ENCODE measurements at regions not wholly inside any gene's neighbourhood (a gene's known extent, or its start where the extent isn't known, plus 50 kb on each side); places are given as distances from the start of the nearest gene placed in this dataset.

DNA sequence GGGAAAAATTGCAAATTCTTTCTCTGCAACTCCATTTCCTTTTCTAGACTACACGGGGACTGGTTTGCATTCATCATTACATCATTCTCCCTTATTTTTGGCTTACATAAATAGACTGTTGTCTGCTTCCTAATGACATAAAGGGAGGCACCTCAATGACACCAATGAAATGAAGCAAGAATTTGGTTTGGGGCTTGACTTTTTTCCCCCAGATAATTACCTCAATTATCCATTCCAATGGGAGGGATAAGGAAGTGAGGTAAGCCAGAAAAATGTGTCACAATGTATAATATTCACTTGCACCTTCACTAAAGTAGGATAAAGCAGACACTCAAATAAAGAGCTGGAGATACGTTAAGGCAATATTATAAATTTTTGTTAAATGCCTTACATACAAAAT is 240.6 kb upstream of the GRIP1 start:
- no peak for DNase-seq

DNA sequence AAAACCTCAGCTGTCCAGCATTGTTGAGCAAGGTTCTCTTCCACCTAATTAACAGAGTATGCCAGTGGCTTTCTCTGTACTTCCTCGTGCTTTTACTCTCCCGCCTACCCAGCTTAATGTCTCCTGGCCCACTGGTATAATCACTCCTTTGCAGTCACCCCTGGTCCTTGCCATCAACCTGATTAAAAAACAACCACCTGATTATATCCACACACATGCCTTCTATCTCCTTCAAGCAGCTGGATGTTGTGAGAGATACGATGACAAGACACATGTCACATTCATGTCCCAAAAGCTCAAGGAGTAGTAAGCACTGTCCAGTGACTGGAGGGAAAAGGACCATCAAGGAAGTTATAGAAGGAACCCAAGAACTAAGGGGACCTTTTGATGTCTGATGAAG is 241.3 kb upstream of the GRIP1 start:
- DNase-seq, result no peak

DNA sequence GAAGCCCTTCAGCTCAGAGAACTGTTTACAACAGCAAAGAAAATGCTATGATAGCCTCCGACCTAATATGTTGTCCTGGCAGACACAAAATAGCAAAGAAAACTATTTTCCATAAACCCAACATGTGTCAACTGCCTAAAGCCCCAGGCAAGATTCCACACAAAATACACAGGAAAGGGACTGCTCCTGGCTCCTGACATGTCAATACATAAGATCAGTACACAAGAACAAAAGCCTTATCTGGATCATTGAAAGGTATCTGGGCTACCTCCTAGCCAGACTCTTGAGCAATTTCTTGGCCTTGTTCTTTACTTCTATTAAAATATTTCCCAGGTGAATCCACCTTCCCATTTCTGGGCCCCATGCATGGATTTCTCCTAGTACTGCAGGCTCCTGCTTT is 242.3 kb upstream of the GRIP1 start:
- DNase-seq, result no peak

DNA sequence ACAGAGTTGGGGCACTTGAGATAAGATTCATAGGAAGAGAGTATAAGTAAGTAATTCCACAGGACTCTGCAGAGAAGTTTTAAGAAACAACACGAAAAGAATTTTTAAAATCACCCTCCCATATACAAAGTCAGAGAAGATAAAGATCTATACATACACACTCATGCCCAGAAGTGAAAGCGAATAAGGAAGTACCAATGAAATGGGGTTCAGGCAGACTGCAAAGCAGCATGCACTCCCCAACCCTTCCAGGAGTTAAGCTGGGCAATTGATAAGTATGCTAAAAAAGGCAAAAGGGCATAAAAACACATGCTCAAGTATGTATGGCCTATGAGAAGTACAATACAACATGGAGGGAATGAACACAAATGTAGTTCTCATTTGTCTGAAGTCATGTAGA is 246.2 kb upstream of the GRIP1 start:
- no peak for DNase-seq

DNA sequence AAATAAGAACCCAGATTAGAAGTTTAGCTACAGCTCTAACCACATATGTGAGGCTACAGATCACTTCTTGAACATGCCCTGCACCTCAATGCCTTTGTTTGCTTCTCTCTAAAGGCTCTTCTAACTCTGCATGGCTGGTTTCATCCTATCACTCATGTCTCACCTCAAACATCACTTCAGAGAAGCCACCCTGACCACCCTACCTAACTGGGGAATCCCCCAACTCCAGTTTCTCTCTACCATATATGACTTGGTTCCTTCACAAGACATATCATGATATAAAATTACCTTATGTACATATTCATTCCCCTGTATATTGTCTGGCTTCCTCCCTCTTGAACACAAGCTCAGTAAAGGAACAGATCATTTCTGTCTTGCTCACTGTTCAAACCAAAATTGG is 250.2 kb upstream of the GRIP1 start:
- DNase-seq, result no peak

DNA sequence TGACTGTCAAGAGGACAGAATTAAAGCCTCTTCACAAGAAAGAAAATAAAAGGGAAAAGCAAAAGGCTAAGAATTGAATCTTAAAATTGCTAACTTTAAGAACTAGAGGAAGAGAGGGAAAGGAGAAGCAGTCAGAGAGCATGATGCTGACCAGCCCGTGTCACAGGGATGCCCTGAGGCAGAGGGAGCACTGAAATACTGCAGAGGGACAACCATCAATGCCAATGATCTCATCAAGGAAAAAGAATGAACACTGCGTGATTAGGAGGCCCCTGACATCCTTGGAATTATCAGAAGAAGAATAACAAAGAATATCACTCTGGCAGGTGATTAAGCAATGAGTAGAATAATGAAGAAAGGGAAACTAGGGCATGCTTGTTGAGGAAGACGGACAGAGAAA is 252.2 kb upstream of the GRIP1 start:
- DNase-seq, result no peak

DNA sequence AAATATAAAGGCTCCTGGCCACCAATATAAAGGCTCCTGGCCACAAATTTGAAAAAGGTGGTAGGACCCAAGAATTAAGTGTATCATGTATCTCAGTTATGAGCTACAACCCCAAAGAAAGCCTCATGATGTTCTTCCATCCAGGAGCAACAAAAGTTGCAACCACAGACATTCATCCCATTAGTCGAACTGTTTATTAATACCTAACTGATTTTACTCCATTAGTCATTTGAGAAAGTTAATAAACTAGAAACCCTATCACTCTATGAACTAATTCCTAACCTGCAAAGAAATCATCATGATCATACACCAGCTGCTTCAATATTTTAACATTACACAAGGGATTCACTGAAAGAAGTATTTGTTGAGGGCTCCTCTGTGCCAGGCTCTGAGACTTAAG is 253.2 kb upstream of the GRIP1 start:
- no peak for DNase-seq

DNA sequence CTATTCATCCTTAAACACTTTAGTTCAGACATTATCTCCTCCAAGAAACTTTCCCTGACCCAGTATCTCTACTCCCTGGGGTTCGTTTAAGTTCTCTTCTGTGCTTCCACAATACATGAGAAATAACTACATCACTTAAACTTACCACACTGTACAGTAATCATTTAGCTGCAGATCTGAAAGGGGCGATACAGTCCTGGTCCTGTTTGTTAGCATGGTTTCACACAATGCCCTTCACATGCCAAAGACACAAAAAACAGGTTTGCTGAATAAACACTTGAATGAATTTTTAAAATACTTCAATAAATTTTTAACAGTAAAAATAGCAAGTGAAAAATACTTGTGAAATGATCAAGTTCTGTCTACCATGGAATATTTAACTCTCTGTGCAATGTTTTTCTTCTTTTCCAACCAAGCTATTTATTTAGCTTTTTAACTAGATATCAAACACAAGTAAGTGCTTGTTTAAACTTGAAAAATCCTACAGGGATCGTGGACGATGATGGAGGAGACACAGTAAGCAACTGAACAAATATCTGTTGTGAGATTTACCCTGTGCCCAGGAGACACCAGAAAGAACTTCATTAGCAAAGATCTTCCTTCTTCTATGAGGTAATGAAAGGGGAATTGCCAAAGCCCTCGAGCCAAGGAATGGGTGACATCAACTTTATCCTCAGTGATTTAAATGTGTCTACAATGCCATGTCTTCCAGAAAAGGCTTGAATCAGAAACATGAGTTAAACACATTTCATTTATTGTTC is 255.6 kb upstream of the GRIP1 start:
- DNase-seq, result no peak

DNA sequence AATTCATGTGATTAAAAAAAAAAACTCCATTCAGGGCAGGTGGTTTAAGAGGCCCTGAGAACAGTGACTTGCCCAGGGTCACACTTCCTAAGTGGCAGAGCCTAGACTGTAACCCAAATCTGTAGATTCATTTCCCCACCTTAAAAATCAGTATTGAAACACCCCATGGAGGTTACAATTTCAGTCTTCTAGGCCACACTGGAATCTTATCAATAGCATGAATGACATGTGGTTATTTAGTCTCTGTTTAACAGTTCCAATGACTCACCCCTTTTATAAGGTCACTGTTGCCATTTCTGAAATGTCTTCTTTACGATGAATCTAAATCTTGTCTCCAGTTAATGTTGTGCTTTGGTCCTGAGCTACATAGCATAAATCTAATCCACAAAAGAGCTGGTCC is 262.3 kb upstream of the GRIP1 start:
- no peak for DNase-seq

DNA sequence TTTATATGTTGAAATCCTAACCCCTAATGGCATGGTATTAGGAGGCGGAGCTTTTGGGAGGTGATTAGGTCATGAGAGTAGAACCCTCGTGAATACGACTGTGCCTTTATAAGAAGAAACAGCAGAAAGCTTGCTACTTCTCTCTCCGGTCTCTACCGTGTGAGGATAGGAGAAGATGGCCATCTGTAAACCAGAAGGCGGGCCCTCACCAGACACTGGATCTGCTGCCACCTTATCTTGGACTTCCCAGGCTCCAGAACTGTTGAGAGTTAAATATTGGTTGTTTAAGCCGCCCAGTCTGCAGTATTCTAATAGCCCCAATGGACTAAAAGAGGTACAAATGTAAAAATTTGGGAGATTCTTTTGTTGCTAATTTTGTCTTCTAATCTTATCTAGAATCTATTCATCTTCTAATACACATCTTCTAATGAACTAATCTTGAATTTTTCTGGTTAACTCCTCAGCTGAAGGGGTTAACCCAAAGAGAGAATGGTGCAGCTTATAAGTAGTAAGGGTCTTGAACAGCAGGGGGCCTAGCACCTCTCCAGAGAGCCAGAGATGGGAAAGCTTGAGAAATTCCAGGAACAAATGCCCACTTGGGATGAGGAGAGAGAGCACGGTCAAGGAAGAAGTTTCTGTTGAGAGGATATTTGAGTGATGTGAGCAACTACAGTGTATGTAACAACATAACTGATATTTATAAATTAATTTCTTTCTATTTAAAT is 264.0 kb upstream of the GRIP1 start:
- DNase-seq, result no peak

DNA sequence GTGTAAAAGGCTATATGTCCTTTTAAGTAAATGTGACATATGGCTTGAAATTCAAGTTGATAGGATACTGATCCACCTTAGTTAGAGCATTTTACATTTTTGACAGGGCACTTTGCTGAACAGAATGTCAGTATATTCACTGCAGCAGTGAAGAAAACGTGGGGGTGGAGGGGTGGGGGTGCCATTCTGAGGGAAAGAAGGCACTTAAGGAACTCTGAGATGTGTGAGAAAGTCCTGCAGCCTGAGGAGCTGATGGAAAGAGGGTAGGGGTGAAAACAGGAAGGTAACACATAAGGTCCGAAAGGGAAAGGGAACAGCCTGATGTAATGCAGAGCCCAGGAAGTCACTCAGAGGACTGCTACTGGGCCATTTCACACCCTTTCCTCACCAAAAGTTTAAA is 265.5 kb upstream of the GRIP1 start:
- no peak for DNase-seq

DNA sequence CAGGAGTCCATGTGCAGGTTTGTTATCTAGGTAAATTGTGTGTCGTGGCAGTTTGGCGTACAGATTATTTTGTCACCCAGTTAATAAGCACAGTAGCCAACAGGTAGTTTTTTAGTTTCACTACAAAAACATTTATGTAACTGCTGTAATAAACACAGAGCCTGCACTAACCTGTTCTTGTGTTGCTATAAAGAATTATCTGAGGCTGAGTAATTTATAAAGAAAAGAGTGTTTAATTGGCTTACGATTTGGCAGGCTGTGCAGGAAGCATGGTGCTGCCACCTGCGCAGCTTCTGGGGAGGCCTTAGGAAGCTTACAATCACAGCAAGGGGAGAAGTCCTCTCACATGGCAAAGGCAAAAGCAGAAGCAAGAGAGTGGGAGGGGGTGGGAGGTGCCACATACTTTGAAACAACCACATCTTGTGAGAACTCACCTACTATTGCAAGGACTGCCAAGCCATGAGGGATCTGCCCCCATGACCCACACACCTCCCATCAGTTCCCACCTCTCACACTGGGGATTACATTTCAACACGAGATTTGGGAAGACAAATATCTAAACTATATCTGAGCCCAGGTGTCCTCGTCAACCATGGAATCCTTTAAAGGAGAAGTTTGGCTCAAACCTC is 266.4 kb upstream of the GRIP1 start:
- no peak for DNase-seq

DNA sequence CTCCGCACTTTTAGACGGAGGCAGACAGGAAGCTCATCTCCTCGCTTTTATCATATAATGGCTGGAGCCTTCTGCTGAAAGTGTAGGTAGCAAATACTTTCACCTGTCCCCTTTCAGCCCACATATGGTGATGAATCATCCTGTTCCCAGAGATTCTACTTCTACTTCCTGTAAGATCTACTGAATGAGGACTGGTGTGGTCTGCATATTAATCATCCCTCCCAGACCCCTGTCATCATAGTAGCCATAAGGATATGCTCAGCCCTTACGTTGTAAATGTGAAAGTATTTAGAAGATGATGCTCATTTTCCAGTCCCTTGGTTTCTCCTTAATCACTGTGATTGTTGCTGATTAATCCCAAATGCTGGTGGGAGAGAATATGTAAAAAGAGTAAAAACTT is 268.2 kb upstream of the GRIP1 start:
- DNase-seq, result no peak

DNA sequence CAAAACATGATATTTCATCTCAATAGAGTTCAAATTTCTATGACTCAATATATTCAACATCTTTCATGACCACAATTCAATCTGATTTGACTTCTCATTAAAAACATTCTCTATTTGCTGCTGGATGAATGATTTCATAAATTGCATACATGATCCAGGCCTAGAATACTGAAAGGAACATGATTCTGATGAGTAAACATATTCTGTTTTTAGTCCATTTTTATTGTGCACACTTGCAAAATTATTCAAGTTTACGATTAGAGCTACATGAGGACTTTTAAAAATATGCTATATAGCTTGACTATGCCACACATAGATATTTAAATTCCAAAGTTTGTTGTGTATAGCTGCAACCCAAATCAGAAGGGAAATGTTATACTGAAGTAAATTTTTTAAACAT is 273.8 kb upstream of the GRIP1 start:
- no peak for DNase-seq

DNA sequence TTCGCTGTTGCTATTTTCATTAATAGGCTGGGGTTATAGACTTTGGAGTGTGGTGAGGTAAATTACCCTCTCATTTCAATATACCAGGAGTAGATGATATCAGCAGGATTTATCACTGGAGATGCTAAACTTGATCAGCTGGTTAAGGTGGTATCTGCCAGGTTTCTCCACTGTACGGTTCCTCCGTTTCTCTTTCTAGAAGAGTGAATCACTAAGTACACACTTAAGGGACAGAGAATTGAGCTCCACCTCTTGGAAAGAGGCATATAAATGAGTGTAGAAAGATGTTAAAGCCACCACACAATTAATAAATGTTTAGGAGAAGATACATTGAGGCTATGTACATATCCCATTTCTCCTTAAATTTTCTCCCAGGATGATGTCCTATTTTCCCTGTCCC is 277.4 kb upstream of the GRIP1 start:
- no peak for DNase-seq

DNA sequence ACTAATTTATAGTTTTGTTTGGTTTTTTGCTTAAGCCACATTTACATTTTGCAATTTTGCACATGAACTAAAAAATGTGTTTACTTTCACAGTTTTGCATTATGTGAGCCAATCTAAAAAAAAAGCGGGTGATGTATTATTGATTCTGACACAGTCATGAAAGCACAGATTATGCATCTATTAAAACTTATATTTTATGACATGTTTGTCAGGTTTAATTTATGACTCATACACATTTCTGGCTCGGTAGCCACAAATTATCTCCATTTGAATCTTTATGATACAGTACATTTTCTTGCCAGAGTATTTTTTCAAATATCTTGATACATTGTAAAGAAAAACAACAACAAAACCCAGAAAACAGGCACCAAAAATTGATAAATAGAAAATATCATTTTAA is 280.4 kb upstream of the GRIP1 start:
- no peak for DNase-seq

DNA sequence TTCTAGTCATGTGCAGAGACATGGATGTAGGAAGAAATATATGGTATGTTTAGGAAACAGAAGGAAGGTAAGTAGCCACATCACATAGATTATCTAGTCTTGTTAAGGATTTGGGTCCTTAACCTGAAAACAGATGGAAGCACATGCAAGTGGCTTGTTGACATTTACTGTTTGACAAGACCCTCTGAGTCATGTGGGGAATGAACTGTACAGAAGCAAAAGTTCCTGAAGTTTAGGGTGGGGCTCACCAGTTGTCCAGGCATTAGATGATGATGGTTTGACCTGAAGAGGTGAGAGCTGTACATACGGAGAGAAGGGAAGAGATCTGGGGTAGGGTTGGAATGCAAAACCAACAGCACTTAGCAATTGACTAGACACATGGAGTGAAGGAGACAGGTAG is 281.1 kb upstream of the GRIP1 start:
- DNase-seq, result no peak

DNA sequence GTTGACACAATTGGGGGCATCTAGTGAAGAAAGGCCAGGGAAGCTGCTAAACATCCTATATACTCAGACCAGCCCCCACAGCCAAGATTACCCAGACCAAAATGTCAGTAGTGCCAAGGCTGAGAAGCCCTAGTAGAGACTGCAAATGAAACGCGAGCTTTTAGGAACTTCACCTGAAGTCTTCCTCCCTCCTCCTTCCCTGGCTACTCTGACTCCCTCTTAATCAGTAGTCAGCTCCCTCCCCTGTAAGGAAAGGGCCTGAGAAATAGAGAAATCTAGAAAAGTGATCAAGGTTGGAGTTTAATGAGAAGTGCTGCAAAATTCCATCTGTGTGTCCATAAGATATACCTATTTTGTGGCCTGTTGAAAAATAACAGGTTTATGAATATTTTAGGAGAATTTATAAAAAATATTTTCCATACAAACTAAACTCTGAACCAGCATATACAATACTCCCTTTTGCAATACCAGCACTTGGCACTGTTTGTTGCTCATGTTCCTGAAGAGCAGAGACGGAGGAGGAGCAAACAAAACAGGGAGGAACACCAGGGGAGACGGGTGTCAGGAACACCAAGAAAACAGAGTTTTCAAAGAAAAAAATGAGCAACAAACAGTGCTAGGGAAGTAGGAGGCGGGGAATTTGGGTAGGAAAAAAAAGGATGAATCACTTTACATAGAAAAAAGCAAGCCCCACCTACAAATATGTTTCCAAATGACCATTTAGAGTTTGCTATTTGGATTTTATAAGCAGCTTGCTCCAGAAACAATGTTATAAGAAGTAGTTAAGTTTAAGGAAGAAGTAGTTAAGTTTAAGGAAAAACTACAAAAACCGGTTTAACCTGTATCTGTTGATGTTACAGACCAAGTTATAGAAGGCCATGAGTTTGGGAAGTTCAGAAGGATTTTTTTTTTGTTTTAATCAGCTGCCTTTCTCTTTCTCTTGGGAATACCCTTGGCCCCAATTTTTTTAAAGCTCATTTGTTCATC is 282.1 kb upstream of the GRIP1 start:
- DNase-seq, result no peak

DNA sequence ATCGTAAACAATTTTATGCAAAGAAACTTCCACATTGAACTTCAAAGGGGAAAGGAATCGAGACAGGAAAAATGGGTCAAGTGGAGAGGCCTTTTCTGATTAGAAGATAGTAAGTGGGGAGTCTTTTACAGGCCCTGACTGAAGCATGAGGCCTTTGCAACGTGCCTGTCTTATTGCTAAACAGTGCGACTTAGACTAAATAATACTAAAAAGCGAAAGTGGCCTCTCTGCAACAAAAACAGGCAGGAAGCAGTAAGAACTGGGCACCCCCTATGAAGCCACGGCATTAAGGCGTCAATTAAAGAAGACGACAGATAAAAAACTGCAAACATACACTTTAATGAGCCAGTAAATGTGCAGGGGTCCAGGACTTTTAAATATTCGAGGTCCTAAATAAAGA is 283.4 kb upstream of the GRIP1 start:
- DNase-seq, result no peak

DNA sequence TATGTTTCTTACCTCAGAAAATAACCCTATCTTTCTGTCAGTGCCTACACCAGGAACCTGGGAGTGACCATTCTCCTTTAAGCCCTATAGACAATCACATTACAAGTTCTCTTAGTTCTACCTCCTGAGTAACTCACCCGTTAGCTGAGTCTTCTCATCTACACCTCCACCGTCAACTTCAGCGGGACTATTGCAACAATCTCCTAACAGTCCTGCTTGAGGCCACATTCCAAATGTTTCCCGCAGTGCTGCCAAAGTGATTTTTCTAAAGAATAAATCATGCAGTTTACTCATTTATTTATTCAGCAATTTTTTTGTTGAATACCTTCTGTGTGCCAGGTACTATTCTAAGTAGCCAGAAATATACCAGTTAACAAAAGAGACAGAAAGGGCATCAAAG is 285.0 kb upstream of the GRIP1 start:
- no peak for DNase-seq

DNA sequence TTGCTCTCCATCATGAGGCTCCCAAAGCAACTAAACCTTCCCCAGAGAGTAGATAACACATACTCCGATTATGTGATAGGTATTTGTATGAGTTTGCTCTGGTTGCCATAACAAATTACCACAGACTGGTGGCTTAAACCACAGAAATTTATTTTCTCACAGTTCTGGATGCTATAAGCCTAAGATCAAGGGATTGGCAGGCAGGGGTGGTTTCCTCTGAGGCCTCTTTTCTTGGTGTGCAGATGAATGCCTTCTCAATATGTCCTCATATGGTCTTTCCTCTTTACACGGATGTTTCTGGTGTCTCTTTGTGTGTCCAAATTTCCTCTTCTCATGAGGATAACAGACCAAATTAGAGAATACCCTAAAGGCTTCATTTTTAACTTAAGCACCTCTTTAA is 285.8 kb upstream of the GRIP1 start:
- no peak for DNase-seq

DNA sequence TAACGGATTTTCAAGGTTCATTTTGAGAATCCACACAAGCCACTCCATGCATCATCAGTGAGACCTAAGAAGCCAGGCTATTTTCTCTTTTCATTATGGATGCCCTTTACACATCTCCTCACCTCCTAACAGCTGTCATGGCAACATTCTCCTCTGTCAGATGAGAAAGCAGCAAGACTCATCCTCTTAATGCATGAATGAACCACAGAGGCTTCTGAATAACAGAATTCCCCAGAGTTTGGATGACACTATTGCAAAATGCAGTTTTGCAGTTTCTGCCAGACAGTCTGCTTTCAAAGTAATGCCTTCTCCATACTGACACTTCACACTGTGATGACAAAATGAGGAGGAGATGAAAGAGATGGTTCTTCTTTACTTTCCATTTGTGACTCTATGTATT is 286.7 kb upstream of the GRIP1 start:
- no peak for DNase-seq

DNA sequence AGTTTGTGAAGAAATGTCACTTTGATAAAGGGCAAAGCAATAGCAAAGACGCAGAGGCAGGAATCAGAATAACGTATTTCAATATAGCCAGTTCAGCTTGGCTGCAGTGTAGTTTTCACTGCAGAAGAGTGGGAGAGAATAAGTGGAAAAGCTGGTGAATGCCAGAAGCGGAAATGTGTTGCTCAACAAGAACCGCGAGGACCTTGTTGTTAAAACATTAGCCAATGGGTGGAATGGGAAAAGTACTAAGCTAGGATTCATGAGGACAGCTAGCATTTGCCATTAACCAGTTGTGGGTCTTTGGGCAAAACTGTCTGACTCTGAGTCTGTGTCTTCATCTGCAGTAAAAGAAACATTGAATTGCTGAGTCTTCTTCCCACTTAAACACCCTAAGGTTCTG is 292.9 kb upstream of the GRIP1 start:
- DNase-seq, result no peak

Measured in NCI-H774 (cell line).